GM18502 (cell line): ENCODE measurements at regions not wholly inside any gene's neighbourhood (a gene's known extent, or its start where the extent isn't known, plus 50 kb on each side); places are given as distances from the start of the nearest gene placed in this dataset.
"Not testable (repeated sequence)": the region's sequence is repeated elsewhere in the genome, so short reads cannot be mapped to it uniquely, and the experiment has no call there.

Source experiments
- ATAC-seq: cut with Tn5 transposase; IDR thresholded peaks from one replicate; pipeline ENCODE4 v1.9.1; 2021; ENCODE audit warnings: mild to moderate bottlenecking; ENCODE audit not compliant: unreplicated experiment, poor library complexity

DNA sequence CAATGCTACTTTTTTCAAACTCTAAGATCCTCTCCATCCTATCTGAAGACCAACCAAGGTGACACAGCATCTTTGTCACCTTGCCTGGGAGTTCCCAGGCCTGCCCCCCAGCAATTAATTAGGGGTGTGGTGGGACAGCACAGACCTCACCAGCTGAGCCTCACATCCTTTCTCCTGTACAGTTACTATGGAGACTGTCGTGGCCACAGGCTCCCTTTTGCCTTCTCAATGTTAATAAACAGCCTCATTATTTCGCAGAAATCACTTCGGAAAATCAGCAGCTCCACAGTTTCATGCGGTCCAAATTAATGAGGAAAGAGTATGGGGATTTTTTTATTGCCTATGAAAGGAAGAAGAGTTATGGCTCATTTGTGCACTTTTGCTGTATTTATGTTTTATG is 378.3 kb downstream of the NPHP4 start:
- no peak for ATAC-seq

DNA sequence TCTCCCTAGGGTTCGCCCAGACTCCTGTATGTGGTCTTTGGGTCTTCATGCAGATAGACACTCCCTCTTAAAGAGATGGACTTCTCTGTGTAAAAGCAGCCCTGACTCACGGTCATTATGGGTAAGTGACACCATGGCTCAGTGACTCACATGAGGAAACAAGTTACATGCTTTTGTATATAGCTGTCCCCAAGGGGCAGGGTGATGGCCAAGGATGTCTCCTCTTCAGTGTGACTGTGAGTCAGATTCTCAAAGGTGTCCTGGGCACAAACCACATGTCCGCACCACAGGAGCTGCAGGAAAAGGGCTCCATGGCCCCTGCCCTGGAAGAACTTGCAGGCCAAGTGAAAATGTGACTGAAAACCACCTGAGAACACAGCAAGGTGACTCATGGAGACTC is 380.4 kb downstream of the NPHP4 start:
- no peak for ATAC-seq

DNA sequence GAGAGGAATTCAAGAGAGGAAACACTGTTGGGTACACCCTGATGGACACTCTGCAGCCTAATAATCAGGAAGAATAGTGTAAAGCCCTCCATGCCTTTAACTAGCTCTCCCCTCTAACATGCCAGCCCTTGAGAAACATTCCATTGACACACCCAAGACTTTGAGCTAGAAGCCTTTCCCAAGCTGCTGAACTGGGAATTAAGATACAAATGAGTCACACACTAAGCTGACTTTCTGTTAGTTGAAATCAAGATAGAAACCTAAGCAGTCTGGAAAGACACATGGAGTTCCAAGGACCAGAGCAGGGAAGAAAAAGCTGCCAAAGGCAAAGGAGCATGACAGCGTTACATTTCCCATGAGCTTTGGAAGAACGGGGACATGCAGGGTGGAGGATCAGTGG is 380.8 kb downstream of the NPHP4 start:
- ATAC-seq = no peak

DNA sequence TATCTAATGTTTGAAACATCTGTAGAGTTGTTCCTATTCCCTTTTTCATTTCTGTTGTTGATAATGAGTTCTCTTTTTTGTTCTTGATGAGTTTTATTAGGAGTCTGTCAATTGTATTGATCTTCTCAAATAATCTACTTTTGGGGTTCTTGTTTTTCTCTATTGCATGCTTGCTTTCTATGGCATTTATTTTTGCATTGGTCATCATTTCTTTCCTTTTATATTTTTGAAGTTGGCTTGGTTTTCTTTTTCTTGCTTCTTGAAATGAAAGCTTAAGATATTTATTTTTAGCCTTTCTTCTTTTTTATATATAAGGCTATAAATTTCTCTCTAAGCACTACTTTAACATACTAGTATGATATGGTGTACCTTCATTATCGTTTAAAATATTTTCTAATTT is 381.8 kb downstream of the NPHP4 start:
- no peak for ATAC-seq

GRCh38 chr1:5603353-5604104 is 388.7 kb downstream of the NPHP4 start:
- no peak for ATAC-seq

DNA sequence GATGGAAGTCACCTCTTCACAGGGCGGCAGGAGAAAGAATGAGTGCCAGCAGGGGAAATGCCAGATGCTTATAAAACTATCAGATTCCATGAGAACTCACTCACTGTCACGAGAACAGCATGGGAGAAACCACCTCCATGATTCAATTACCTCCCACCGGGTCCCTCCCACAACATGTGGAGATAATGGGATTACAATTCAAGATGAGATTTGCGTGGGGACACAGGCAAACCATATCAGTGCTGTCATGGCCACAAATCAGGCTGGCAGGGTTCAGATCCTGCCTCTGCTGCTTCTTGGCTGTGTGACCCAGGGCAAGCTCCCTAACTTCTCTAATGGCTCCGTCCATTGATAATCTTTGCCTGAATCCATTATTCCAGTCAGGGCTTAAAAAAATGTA is 389.5 kb downstream of the NPHP4 start:
- ATAC-seq = not testable (repeated sequence)

GRCh38 chr1:5601516-5601915 is 390.7 kb downstream of the NPHP4 start:
- ATAC-seq = no peak

DNA sequence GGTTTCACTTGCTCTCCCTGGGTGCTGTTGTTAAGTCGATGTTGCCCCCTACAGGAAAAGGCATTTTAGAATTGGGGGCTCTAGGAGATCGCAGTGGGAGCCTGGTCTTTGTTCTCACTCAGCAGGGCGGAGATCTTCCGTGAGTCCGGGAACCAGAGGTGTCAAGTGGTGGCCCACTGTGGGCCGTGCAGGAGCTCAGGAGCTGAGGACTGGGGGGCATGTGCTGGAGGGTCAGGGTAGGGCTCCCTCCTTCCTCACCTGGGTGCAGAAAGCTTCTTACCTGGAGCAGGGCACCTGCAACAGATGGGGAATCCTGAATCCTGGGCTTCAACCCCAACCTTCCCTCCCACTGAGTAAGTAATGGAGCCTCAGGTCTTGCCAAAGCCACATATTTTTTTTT is 392.7 kb downstream of the NPHP4 start:
- no peak for ATAC-seq

DNA sequence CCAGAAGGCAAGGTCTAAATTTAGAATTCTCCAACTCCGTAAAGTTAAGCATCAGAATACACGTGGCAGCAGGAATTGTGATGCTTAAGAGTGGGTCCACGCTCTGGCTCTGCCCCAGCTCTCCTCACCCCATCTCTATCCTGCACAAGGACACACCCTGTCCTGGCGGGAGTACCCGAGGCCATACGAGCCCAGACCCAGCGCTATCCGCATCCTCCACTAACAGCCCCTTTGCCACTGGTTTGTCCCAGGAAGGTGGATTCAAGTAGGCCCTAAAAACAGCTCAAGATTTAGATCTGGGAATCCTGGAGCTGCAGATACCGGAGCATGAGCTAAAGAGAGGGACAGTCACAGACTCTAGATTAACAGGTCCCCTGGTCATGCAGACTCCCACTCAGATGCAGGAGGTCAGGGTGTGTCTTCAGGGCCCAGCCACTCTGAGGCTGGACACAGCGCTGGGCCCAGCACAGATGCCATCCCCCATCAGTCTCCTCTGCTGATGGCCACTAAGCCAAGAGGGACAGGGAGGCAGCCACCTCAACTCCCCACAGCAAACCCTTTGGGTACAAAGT is 393.3 kb downstream of the NPHP4 start:
- no peak for ATAC-seq

DNA sequence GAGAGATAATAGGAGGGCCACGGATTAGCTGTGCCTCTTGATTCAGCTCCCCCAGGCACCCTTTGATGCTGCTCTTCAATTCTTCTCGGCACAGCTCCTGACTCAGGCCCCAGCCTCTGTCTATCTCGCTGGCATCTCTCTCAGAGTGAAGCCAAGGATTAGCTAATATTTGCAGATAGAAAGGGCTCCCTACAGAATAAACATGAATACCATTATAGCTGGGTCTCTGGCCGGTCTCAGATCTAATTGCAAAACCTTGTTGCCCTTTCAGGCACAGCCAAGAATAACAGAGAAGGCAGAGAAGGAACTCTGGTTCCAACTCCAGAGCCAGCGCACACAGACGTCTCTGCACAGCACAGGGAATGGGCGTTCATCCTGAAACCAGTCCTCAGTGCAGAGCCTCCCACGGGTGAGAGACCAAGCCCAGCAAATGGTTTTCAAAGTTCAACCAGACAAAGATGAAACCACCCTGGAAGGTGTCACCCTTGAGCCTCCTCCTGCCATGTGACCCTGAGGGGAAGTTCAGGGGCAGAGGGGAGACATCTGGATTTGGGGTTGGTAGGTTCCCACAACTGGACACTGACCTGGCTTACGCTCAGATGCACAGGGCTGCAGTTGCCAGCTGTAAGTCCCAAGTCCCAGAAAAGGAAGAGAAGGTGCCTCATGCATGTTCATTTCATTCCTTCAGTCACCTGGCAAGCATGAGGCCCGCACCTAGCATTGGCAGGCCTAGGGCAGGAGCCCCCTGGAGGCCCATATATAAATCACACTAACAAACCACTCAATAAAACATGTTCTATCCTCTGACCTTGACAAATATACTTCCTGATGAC is 394.0 kb downstream of the NPHP4 start:
- ATAC-seq = no peak

GRCh38 chr1:5597171-5597850 is 394.9 kb downstream of the NPHP4 start:
- ATAC-seq = no peak

GRCh38 chr1:5596651-5597050 is 395.6 kb downstream of the NPHP4 start:
- ATAC-seq = no peak

DNA sequence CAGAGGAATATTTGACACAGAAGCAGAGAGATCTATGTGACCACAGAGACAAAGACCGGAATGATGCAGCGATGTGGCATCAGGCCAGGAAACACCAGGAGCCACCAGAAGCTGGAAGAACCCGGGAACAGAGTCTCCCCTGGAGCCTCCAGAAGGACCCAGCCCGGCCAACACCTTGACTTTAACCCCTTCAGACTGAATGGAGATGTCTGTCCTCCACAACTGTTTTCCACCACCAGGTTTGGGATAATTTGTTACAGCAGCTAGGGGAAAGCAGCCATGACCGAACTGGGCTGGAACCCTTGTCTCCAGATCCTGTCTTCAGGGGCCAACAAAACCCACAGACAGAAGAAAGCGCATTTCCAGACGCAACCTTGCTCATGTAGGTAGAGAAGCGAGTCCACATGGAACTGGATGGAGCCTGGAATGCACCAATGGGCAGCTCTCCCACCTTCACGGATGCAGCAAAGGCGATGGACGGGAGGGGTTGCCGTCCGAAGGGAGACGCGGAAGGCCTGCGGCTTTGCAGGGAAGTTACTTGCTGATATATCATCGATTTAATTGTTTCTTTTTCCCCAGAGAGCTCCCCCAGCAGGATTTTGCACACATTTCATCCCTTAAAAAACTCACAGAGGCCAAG is 396.6 kb downstream of the NPHP4 start:
- ATAC-seq = no peak

DNA sequence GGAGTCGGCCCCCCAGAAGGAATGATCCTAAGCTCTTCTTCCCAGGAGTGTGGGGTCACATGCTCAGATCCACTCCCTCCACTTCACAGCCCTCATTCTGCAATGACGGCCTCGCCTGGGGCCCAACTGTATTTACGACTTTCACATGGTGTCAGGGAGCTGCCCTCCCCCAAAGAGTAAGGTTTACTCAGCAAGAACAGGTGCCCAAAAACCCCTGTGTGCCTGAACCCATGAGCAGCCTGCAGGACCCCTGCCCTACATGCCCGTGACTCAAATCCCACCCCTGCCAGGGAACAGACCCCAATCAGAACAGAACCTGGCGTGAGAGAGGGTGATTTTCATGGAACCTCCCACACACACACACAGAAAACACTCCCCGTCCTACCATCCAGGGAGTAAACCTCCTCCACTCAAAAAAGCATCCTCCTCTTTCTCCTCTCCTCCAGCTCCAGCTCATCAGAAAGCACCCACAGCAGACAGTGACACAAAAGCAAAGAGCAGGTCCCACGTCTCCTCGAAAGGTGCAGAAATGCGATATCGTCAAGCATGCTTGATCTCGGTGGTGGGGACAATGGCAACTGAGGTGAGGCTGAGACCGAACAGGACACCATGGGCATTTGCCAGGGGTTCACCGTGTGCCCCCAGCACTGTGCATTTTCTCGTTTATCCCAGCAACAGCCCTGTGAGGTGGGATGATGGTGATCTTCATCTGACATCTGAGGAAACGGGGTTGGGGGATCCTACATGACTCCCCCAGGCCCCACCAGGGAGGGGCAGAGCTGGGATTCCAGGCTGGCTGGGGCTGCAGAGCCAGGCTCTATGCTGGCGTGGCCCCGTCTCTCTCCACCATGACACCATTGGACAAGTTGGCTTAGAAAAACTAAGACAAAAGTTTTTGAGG is 397.9 kb downstream of the NPHP4 start:
- no peak for ATAC-seq

GRCh38 chr1:5590717-5591116 is 401.5 kb downstream of the NPHP4 start:
- no peak for ATAC-seq

DNA sequence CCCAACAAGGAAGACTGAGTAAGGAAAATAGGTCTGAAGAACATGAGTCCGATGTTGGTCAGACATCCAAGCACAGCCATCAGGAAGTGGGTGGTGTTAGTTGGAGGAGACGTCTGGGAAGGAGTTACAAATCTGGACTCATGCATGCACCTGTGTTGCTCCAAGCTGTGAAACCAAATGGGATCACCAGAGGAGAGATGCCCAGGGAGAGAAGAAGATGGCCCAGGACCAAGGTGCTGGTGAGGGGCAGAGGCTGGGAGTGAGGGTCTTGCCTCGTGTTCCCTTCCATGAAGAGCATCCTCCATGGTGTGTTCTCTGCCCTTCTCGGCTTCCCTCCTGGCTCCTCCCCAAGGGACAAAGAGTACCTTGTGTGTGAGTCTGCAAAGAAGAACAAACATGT is 405.6 kb downstream of the NPHP4 start:
- no peak for ATAC-seq

GRCh38 chr1:5585256-5585655 is 407.0 kb downstream of the NPHP4 start:
- no peak for ATAC-seq

- no peak for ATAC-seq
Observed at GRCh38 chr1:5580926-5581325, 411.3 kb downstream of the NPHP4 start.

GRCh38 chr1:5579966-5580365 is 412.3 kb downstream of the NPHP4 start:
- no peak for ATAC-seq
